HepG2 (cell line): ENCODE measurements at regions not wholly inside any gene's neighbourhood (a gene's known extent, or its start where the extent isn't known, plus 50 kb on each side); places are given as distances from the start of the nearest gene placed in this dataset.

Source experiments
- AGO2 ChIP-seq: fragments of 200-400 bp; formaldehyde crosslinking; optimal IDR thresholded peaks from 2 replicates; pipeline ENCODE3; 2017; ENCODE audit warnings: mild to moderate bottlenecking, low read depth, low read length, moderate library complexity
- ARID3A ChIP-seq: IDR thresholded peaks from 2 replicates; pipeline ENCODE4 v1.6.1; 2012; ENCODE audit warnings: low read depth, low read length, improper control_type of control experiment
- ATAD3A ChIP-seq: sonication (generic); formaldehyde crosslinking; IDR thresholded peaks from 2 replicates; pipeline ENCODE4 v1.4.0; 2020; ENCODE audit warnings: missing genetic modification reagents
- CERS6 ChIP-seq: sonication (generic); formaldehyde crosslinking; IDR thresholded peaks from 2 replicates; pipeline ENCODE4 v1.5.0; 2020; ENCODE audit warnings: missing genetic modification reagents
- FIP1L1 ChIP-seq: fragments of 200-400 bp; formaldehyde crosslinking; IDR thresholded peaks from 2 replicates; pipeline ENCODE4 v1.6.1; 2018; ENCODE audit warnings: low read depth, mild to moderate bottlenecking, low read length, moderate library complexity, borderline replicate concordance; ENCODE audit not compliant: insufficient read depth
- HNRNPH1 ChIP-seq: fragments of 200-400 bp; formaldehyde crosslinking; optimal IDR thresholded peaks from 2 replicates; pipeline ENCODE3; 2017; ENCODE audit warnings: mild to moderate bottlenecking, low read depth, low read length
- HOMEZ ChIP-seq: IDR thresholded peaks from 2 replicates; pipeline ENCODE4 v1.6.1; 2016; ENCODE audit warnings: low read depth
- KAT7 ChIP-seq: IDR thresholded peaks from 2 replicates; pipeline ENCODE4 v1.6.1; 2018; ENCODE audit warnings: borderline replicate concordance, missing compliant biosample characterization
- KDM5B ChIP-seq: sonication (generic); formaldehyde crosslinking; IDR thresholded peaks from 2 replicates; pipeline ENCODE4 v1.4.0; 2020; ENCODE audit warnings: missing genetic modification reagents, mild to moderate bottlenecking, borderline replicate concordance
- KLF16 ChIP-seq, 2 experiments: sonication (generic) in 1 of 2; formaldehyde crosslinking in 1 of 2; IDR thresholded peaks; 2 replicates each; pipeline versions ENCODE4 v1.6.1 to v1.8.0; 2016 to 2023; ENCODE audit warnings: missing genetic modification reagents in 2 of 2, missing compliant biosample characterization in 1 of 2
- MAZ ChIP-seq, 2 experiments: sonication (generic) in 1 of 2; formaldehyde crosslinking in 1 of 2; IDR thresholded peaks; 2 replicates each; pipeline versions ENCODE4 v1.5.0 to v1.6.1; 2012 to 2020; ENCODE audit warnings: low read depth in 2 of 2, mild to moderate bottlenecking in 2 of 2, borderline replicate concordance in 1 of 2, improper control_type of control experiment in 1 of 2, low read length in 1 of 2, missing genetic modification reagents in 1 of 2, moderate library complexity in 1 of 2
- NFKB2 ChIP-seq: sonication (generic); formaldehyde crosslinking; IDR thresholded peaks from 2 replicates; pipeline ENCODE4 v1.4.0; 2020; ENCODE audit warnings: missing genetic modification reagents, borderline replicate concordance
- NFYC ChIP-seq: IDR thresholded peaks from 2 replicates; pipeline ENCODE4 v1.6.1; 2016; ENCODE audit warnings: missing genetic modification reagents, missing compliant biosample characterization
- NPAS2 ChIP-seq: sonication (generic); formaldehyde crosslinking; IDR thresholded peaks from 2 replicates; pipeline ENCODE4 v1.8.0; 2022; ENCODE audit warnings: mild to moderate bottlenecking, missing genetic modification reagents, borderline replicate concordance
- POGZ ChIP-seq: sonication (generic); formaldehyde crosslinking; IDR thresholded peaks from 2 replicates; pipeline ENCODE4 v1.4.0; 2020; ENCODE audit warnings: mild to moderate bottlenecking, missing genetic modification reagents
- PREB ChIP-seq: sonication (generic); formaldehyde crosslinking; IDR thresholded peaks from 2 replicates; pipeline ENCODE4 v1.4.0; 2020; ENCODE audit warnings: missing genetic modification reagents
- RAD21 ChIP-seq: fragments of 450-650 bp; formaldehyde crosslinking; IDR thresholded peaks from 2 replicates; pipeline ENCODE4 v1.5.0; 2020; ENCODE audit warnings: mild to moderate bottlenecking
- RELA ChIP-seq: sonication (generic); formaldehyde crosslinking; IDR thresholded peaks from 2 replicates; pipeline ENCODE4 v1.4.0; 2020; ENCODE audit warnings: missing genetic modification reagents
- SOX13 ChIP-seq, 3 experiments: fragments of 450-650 bp in 1 of 3; sonication (generic) in 1 of 3; formaldehyde crosslinking in 1 of 3; IDR thresholded peaks in 2 of 3; conservative IDR thresholded peaks in 1 of 3; 2 replicates each; pipeline versions ENCODE4 v1.5.0 to v1.6.1; 2016 to 2020; ENCODE audit warnings: antibody characterized with exemption in 1 of 3, mild to moderate bottlenecking in 1 of 3, missing compliant biosample characterization in 1 of 3, missing genetic modification reagents in 1 of 3, moderate library complexity in 1 of 3
- SP5 ChIP-seq: IDR thresholded peaks from 2 replicates; pipeline ENCODE4 v1.6.1; 2016; ENCODE audit warnings: low read depth, borderline replicate concordance
- TSC22D2 ChIP-seq: sonication (generic); formaldehyde crosslinking; IDR thresholded peaks from 2 replicates; pipeline ENCODE4 v1.5.1; 2020; ENCODE audit warnings: missing genetic modification reagents, mild to moderate bottlenecking, borderline replicate concordance
- ZFAT ChIP-seq: sonication (generic); formaldehyde crosslinking; conservative IDR thresholded peaks from 2 replicates; pipeline ENCODE4 v1.8.1; 2023; ENCODE audit warnings: missing genetic modification reagents, inconsistent platforms
- ZFP36 ChIP-seq: fragments of 150-350 bp; IDR thresholded peaks from 2 replicates; pipeline ENCODE4 v1.6.1; 2018; ENCODE audit warnings: borderline replicate concordance, low read length, low read depth; ENCODE audit not compliant: partially characterized antibody
- ZFY ChIP-seq: sonication (generic); formaldehyde crosslinking; IDR thresholded peaks from 2 replicates; pipeline ENCODE4 v1.4.0; 2020; ENCODE audit warnings: missing genetic modification reagents
- ZNF644 ChIP-seq: IDR thresholded peaks from 2 replicates; pipeline ENCODE4 v1.6.1; 2016; ENCODE audit warnings: low read depth
- ZNF670 ChIP-seq: sonication (generic); formaldehyde crosslinking; IDR thresholded peaks from 2 replicates; pipeline ENCODE4 v1.8.0; 2022; ENCODE audit warnings: mild to moderate bottlenecking, missing genetic modification reagents, borderline replicate concordance

- TF ChIP-seq TSC22D2 (CRISPR knock-in tag): 0 out of 2 replicates have a peak, but pooled peaks have one; percentile 31
- no peak for TF ChIP-seq NPAS2 (CRISPR knock-in tag)
- peak; percentile 16 for TF ChIP-seq ZFP36
- TF ChIP-seq RELA (CRISPR knock-in tag): no peak
- peak; percentile 64 for TF ChIP-seq ZFY (CRISPR knock-in tag)
- TF ChIP-seq RAD21 (CRISPR knock-in tag): peak; percentile 88
- no peak for TF ChIP-seq CERS6
- peak; percentile 39; the same call in 1 of the 2 replicates for TF ChIP-seq POGZ
- TF ChIP-seq FIP1L1: no peak
- TF ChIP-seq NFYC (CRISPR knock-in tag): no peak
- TF ChIP-seq HNRNPH1: no peak
- TF ChIP-seq ATAD3A: no peak
- no peak for TF ChIP-seq SP5 (CRISPR knock-in tag)
- no peak for TF ChIP-seq KAT7
- TF ChIP-seq ZNF670 (CRISPR knock-in tag): no peak
- no peak for TF ChIP-seq ZFAT (CRISPR knock-in tag)
- no peak for TF ChIP-seq MAZ (IDR thresholded peaks at IDR 0.05; ENCODE audit: borderline replicate concordance, low read depth, low read length)
- TF ChIP-seq MAZ (CRISPR knock-in tag; IDR thresholded peaks at IDR 0.05; ENCODE audit: low read depth): peak; percentile 38; the same call in 1 of the 2 replicates
- no peak for TF ChIP-seq SOX13 (IDR thresholded peaks at IDR 0.05)
- peak in 1 of 2 experiments; percentile 13; a peak in 1 of 4 replicates for TF ChIP-seq SOX13 (CRISPR knock-in tag; conservative IDR thresholded peaks at IDR 0.05 in 1 of 2, IDR thresholded peaks at IDR 0.05 in 1 of 2)
- peak; percentile 69 for TF ChIP-seq ZNF644 (CRISPR knock-in tag)
- no peak for TF ChIP-seq NFKB2 (CRISPR knock-in tag)
- TF ChIP-seq PREB: no peak
- peak; percentile 61; the same call in 1 of the 2 replicates for TF ChIP-seq ARID3A
- TF ChIP-seq AGO2: no peak
- TF ChIP-seq HOMEZ (CRISPR knock-in tag): 0 out of 2 replicates have a peak, but pooled peaks have one; percentile 52
- no peak for TF ChIP-seq KLF16 (CRISPR knock-in tag; IDR thresholded peaks at IDR 0.05)
- no peak for TF ChIP-seq KDM5B (CRISPR knock-in tag)
Measured at GRCh38 chr2:58448065-58448507, 207.0 kb upstream of the FANCL start (continued).
